Neural cell (in vitro differentiated cells): ENCODE measurements at regions not wholly inside any gene's neighbourhood (a gene's known extent, or its start where the extent isn't known, plus 50 kb on each side); places are given as distances from the start of the nearest gene placed in this dataset.

ENCODE experiments used
- H2AFZ ChIP-seq: fragments of 200-600, 300-800 bp; sonication (generic), shearing (Covaris generic); 2 replicates; pipeline ENCODE4 v1.6.0; 2014; ENCODE audit warnings: low read depth, mild to moderate bottlenecking, antibody characterized with exemption, low read length, moderate library complexity
- H3F3A ChIP-seq: fragments of 200-600 bp; shearing (Covaris generic); 2 replicates; pipeline ENCODE4 v1.6.1; 2016; ENCODE audit warnings: mild to moderate bottlenecking, moderate library complexity, mixed read lengths, antibody characterized with exemption, low read length; ENCODE audit not compliant: insufficient read depth, poor library complexity, severe bottlenecking
- H3K27ac ChIP-seq: fragments of 200-600, 300-800 bp; sonication (generic), shearing (Covaris generic); 2 replicates; pipeline ENCODE4 v1.5.1; 2014; ENCODE audit warnings: mild to moderate bottlenecking, low read length, moderate library complexity
- H3K27me3 ChIP-seq: fragments of 300-800, 200-600 bp; sonication (generic), shearing (Covaris generic); 2 replicates; pipeline ENCODE4 v1.6.0; 2014; ENCODE audit warnings: mild to moderate bottlenecking, low read depth, low read length, moderate library complexity; ENCODE audit not compliant: insufficient read depth
- H3K36me3 ChIP-seq: fragments of 300-800, 200-600 bp; sonication (generic), shearing (Covaris generic); 2 replicates; pipeline ENCODE4 v1.5.1; 2014; ENCODE audit warnings: mild to moderate bottlenecking, antibody characterized with exemption, low read length, moderate library complexity; ENCODE audit not compliant: insufficient read depth
- H3K4me2 ChIP-seq: fragments of 300-800, 200-600 bp; sonication (generic), shearing (Covaris generic); 2 replicates; pipeline ENCODE4 v1.6.0; 2014; ENCODE audit warnings: mild to moderate bottlenecking, low read length
- H3K4me3 ChIP-seq: fragments of 300-800, 200-600 bp; sonication (generic), shearing (Covaris generic); 2 replicates; pipeline ENCODE4 v1.5.1; 2014; ENCODE audit warnings: mild to moderate bottlenecking, low read length, moderate library complexity
- H3K79me2 ChIP-seq: fragments of 200-600 bp; shearing (Covaris generic); replicated peaks from 2 replicates; pipeline ENCODE4 v1.6.0; 2014; ENCODE audit warnings: mild to moderate bottlenecking, low read length, moderate library complexity; ENCODE audit not compliant: insufficient read depth
- H3K9ac ChIP-seq: fragments of 300-800, 200-600 bp; sonication (generic), shearing (Covaris generic); 2 replicates; pipeline ENCODE4 v1.6.1; 2016; ENCODE audit warnings: mild to moderate bottlenecking, low read length, mixed read lengths
- H3K9me2 ChIP-seq: fragments of 200-600 bp; shearing (Covaris generic); 2 replicates; pipeline ENCODE4 v1.6.1; 2016; ENCODE audit warnings: mild to moderate bottlenecking, low read length, mixed read lengths; ENCODE audit not compliant: insufficient read depth
- H3K9me3 ChIP-seq: fragments of 200-600, 300-800 bp; sonication (generic), shearing (Covaris generic); 2 replicates; pipeline ENCODE4 v1.6.1; 2016; ENCODE audit warnings: mild to moderate bottlenecking, mixed run types, low read length, moderate library complexity, mixed read lengths
- H4K20me1 ChIP-seq: fragments of 200-600 bp; shearing (Covaris generic); 2 replicates; pipeline ENCODE4 v1.6.1; 2016; ENCODE audit warnings: mild to moderate bottlenecking, mixed run types; ENCODE audit not compliant: insufficient read depth
- EP300 ChIP-seq: fragments of 450-650 bp; conservative IDR thresholded peaks from 2 replicates; pipeline ENCODE4 v1.6.1; 2014; ENCODE audit warnings: antibody characterized with exemption, mild to moderate bottlenecking, moderate library complexity; ENCODE audit not compliant: poor library complexity, severe bottlenecking
- EZH2 ChIP-seq: fragments of 200-600, 300-800 bp; shearing (Covaris generic), sonication (generic); IDR thresholded peaks from 2 replicates; pipeline ENCODE4 v1.6.1; 2014; ENCODE audit warnings: antibody characterized with exemption, low read length, borderline replicate concordance, mild to moderate bottlenecking; ENCODE audit not compliant: insufficient read depth, poor library complexity, severe bottlenecking
- MXI1 ChIP-seq: fragments of 450-650 bp; conservative IDR thresholded peaks from 2 replicates; pipeline ENCODE4 v1.6.1; 2014; ENCODE audit warnings: antibody characterized with exemption, mild to moderate bottlenecking; ENCODE audit not compliant: poor library complexity, severe bottlenecking
- POLR2AphosphoS5 ChIP-seq: IDR thresholded peaks from 2 replicates; pipeline ENCODE4 v1.6.1; 2012
- RAD21 ChIP-seq: fragments of 450-650 bp; conservative IDR thresholded peaks from 2 replicates; pipeline ENCODE4 v1.6.1; 2014; ENCODE audit warnings: antibody characterized with exemption, mild to moderate bottlenecking, moderate library complexity
- SMC3 ChIP-seq: fragments of 450-650 bp; conservative IDR thresholded peaks from 2 replicates; pipeline ENCODE4 v1.6.1; 2014; ENCODE audit warnings: antibody characterized with exemption, mild to moderate bottlenecking, moderate library complexity; ENCODE audit not compliant: poor library complexity
- TAF1 ChIP-seq: IDR thresholded peaks from 2 replicates; pipeline ENCODE4 v1.6.1; 2012; ENCODE audit warnings: low read depth
- TF ChIP-seq, protein P1 (sequence below): fragments of 450-650 bp; IDR thresholded peaks from 2 replicates; pipeline ENCODE4 v1.5.1; 2014; ENCODE audit warnings: antibody characterized with exemption, mild to moderate bottlenecking, moderate library complexity; ENCODE audit not compliant: poor library complexity, severe bottlenecking
- TF ChIP-seq, protein P2 (sequence below): IDR thresholded peaks from 2 replicates; pipeline ENCODE4 v1.6.1; 2012; ENCODE audit warnings: borderline replicate concordance

DNA sequence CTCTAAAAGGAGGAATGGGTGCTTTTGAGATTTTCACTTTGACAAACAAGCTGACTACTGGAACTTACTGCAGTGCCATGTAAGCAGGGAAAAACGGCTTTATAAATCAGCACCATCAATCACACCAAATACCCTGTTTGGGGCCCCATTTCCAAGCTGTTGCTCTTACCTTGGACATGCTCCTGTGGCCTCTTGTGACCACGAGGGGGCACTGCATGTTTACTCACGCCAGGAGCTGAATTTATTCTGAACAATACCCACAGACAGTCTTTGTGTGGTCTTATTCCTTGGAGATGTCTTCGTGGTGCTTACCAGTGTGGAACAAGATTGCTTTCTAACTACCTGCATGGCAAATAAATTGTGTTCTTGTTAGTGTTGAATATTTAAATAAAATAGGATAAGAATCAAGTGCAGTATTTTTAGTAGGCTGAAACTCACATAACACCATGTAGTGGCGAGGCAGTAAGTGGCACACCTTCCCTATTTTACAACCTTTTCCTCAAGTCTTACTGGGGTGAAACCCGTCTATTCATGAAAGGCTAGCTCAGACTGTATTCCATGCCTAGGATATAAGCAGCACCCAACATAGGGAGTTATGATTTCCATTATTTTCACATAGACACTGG lies 155.5 kb upstream of the NMUR2 start:
- H3K9me2 ChIP-seq: no peaks in the 10 kb centered on the region
- TF ChIP-seq TAF1: no peak
- TF ChIP-seq, protein P1, sequence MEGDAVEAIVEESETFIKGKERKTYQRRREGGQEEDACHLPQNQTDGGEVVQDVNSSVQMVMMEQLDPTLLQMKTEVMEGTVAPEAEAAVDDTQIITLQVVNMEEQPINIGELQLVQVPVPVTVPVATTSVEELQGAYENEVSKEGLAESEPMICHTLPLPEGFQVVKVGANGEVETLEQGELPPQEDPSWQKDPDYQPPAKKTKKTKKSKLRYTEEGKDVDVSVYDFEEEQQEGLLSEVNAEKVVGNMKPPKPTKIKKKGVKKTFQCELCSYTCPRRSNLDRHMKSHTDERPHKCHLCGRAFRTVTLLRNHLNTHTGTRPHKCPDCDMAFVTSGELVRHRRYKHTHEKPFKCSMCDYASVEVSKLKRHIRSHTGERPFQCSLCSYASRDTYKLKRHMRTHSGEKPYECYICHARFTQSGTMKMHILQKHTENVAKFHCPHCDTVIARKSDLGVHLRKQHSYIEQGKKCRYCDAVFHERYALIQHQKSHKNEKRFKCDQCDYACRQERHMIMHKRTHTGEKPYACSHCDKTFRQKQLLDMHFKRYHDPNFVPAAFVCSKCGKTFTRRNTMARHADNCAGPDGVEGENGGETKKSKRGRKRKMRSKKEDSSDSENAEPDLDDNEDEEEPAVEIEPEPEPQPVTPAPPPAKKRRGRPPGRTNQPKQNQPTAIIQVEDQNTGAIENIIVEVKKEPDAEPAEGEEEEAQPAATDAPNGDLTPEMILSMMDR: peak; percentile 90
- peak; percentile 13 for TF ChIP-seq EP300
- TF ChIP-seq EZH2: no peak
- TF ChIP-seq RAD21: peak; percentile 95
- no peak for TF ChIP-seq MXI1
- TF ChIP-seq POLR2AphosphoS5: no peak
- TF ChIP-seq, protein P2, sequence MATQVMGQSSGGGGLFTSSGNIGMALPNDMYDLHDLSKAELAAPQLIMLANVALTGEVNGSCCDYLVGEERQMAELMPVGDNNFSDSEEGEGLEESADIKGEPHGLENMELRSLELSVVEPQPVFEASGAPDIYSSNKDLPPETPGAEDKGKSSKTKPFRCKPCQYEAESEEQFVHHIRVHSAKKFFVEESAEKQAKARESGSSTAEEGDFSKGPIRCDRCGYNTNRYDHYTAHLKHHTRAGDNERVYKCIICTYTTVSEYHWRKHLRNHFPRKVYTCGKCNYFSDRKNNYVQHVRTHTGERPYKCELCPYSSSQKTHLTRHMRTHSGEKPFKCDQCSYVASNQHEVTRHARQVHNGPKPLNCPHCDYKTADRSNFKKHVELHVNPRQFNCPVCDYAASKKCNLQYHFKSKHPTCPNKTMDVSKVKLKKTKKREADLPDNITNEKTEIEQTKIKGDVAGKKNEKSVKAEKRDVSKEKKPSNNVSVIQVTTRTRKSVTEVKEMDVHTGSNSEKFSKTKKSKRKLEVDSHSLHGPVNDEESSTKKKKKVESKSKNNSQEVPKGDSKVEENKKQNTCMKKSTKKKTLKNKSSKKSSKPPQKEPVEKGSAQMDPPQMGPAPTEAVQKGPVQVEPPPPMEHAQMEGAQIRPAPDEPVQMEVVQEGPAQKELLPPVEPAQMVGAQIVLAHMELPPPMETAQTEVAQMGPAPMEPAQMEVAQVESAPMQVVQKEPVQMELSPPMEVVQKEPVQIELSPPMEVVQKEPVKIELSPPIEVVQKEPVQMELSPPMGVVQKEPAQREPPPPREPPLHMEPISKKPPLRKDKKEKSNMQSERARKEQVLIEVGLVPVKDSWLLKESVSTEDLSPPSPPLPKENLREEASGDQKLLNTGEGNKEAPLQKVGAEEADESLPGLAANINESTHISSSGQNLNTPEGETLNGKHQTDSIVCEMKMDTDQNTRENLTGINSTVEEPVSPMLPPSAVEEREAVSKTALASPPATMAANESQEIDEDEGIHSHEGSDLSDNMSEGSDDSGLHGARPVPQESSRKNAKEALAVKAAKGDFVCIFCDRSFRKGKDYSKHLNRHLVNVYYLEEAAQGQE: no peak
- peak; percentile 94 for TF ChIP-seq SMC3
- H3K9ac ChIP-seq: no peak overlapping the region
- H3K36me3 ChIP-seq: no peaks in the 10 kb centered on the region
- no peak overlapping the region for H3K4me2 ChIP-seq
- H3K27me3 ChIP-seq: no peaks in the 10 kb centered on the region
- H3F3A ChIP-seq: no peaks in the 10 kb centered on the region
- no peaks in the 10 kb centered on the region for H3K79me2 ChIP-seq
- no peak overlapping the region for H2AFZ ChIP-seq
- H3K27ac ChIP-seq: peak overlapping the region; percentile 53
- H3K9me3 ChIP-seq: no peaks in the 10 kb centered on the region
- H3K4me3 ChIP-seq: no peak overlapping the region
- no peaks in the 10 kb centered on the region for H4K20me1 ChIP-seq

DNA sequence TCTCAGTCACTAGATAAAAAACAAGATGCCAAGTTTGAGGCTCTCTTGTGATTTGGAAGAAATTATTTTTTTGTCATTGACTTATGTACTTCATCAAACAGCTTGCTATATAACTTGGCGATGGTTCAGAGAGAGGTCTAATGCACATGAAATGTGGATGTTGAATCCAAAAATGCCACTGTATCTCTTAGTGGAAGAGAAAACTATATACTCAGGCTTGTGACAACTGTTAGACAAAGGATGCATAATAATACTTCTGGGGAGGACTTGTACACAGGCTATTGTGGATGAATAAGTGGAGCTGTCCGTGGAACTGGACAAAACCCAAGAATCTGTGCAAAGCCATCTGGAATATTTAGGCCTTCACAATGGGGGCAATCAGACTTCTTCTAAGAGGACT lies 162.9 kb upstream of the NMUR2 start:
- H3K79me2 ChIP-seq: no peaks in the 10 kb centered on the region
- TF ChIP-seq SMC3: no peak
- no peak overlapping the region for H2AFZ ChIP-seq
- H3K4me3 ChIP-seq: no peak overlapping the region
- H4K20me1 ChIP-seq: no peaks in the 10 kb centered on the region
- H3K9me2 ChIP-seq: no peaks in the 10 kb centered on the region
- no peak overlapping the region for H3K27ac ChIP-seq
- no peaks in the 10 kb centered on the region for H3F3A ChIP-seq
- no peak overlapping the region for H3K4me2 ChIP-seq
- no peaks in the 10 kb centered on the region for H3K27me3 ChIP-seq
- no peaks in the 10 kb centered on the region for H3K9me3 ChIP-seq
- H3K9ac ChIP-seq: no peak overlapping the region
- H3K36me3 ChIP-seq: no peaks in the 10 kb centered on the region
